Fibroblast of lung (primary cell): ENCODE measurements at regions not wholly inside any gene's neighbourhood (a gene's known extent, or its start where the extent isn't known, plus 50 kb on each side); places are given as distances from the start of the nearest gene placed in this dataset.

ENCODE experiments used
- CTCF ChIP-seq, 2 donors: IDR thresholded peaks in 1 of 2; conservative IDR thresholded peaks in 1 of 2; 1 replicate in 1 of 2; 2 replicates in 1 of 2; pipeline ENCODE4 v1.5.1; 2011 to 2012; ENCODE audit warnings: low read length in 2 of 2, control low read depth in 1 of 2, inconsistent platforms in 1 of 2, low read depth in 1 of 2, mild to moderate bottlenecking in 1 of 2
- EZH2 ChIP-seq: IDR thresholded peaks from 2 replicates; pipeline ENCODE4 v1.5.1; 2012; ENCODE audit warnings: low read length, control low read depth, mild to moderate bottlenecking; ENCODE audit errors: missing control alignments

- TF ChIP-seq CTCF (conservative IDR thresholded peaks at IDR 0.05 in 1 of 2, IDR thresholded peaks at IDR 0.05 in 1 of 2; ENCODE audit: low read depth in 1 of 2, low read length in 2 of 2): no peak
- no peak for TF ChIP-seq EZH2
Measured at GRCh38 chr13:64817691-64818090, 2412.4 kb downstream of the PCDH9 start.
